Endothelial cell of umbilical vein (primary cell): ENCODE measurements at regions not wholly inside any gene's neighbourhood (a gene's known extent, or its start where the extent isn't known, plus 50 kb on each side); places are given as distances from the start of the nearest gene placed in this dataset.

Source experiments
- EZH2 ChIP-seq: IDR thresholded peaks from 2 replicates; pipeline ENCODE4 v1.6.1; 2012; ENCODE audit warnings: borderline replicate concordance, low read depth, mild to moderate bottlenecking, moderate library complexity, low read length, inconsistent platforms; ENCODE audit not compliant: severe bottlenecking
- FOS ChIP-seq: IDR thresholded peaks from 2 replicates; pipeline ENCODE4 v1.6.1; 2011; ENCODE audit warnings: mild to moderate bottlenecking, low read length, moderate library complexity, borderline replicate concordance; ENCODE audit not compliant: insufficient read depth
- GATA2 ChIP-seq: IDR thresholded peaks from 2 replicates; pipeline ENCODE4 v1.7.0; 2011; ENCODE audit warnings: low read depth, mild to moderate bottlenecking, moderate library complexity, mixed read lengths, low read length; ENCODE audit not compliant: insufficient read length, insufficient read depth
- JUN ChIP-seq: IDR thresholded peaks from 2 replicates; pipeline ENCODE4 v1.6.1; 2011; ENCODE audit warnings: borderline replicate concordance, low read depth; ENCODE audit not compliant: insufficient read length, insufficient read depth
- MYC ChIP-seq: IDR thresholded peaks from one replicate; pipeline ENCODE4 v1.6.1; 2011; ENCODE audit warnings: mild to moderate bottlenecking, low read depth, low read length
- POLR2A ChIP-seq: IDR thresholded peaks from 2 replicates; pipeline ENCODE4 v1.6.1; 2012; ENCODE audit warnings: low read depth, mild to moderate bottlenecking, control low read depth, low read length
- POLR2AphosphoS5 ChIP-seq: IDR thresholded peaks from 2 replicates; pipeline ENCODE4 v1.6.1; 2012; ENCODE audit warnings: low read depth, mild to moderate bottlenecking, control low read depth, low read length, moderate library complexity; ENCODE audit not compliant: insufficient read depth
- TF ChIP-seq, protein P1 (sequence below), 2 donors: IDR thresholded peaks; 1 replicate in 1 of 2; 2 replicates in 1 of 2; pipeline ENCODE4 v1.5.1; 2011; ENCODE audit warnings: low read length in 2 of 2, mild to moderate bottlenecking in 2 of 2, moderate library complexity in 2 of 2, control low read depth in 1 of 2, inconsistent platforms in 1 of 2, low read depth in 1 of 2; ENCODE audit not compliant: insufficient read depth in 1 of 2; ENCODE audit errors: extremely low read depth in 1 of 2
- TF ChIP-seq, protein P2 (sequence below): IDR thresholded peaks from 2 replicates; pipeline ENCODE4 v1.6.1; 2011; ENCODE audit not compliant: insufficient read depth, insufficient read length

DNA sequence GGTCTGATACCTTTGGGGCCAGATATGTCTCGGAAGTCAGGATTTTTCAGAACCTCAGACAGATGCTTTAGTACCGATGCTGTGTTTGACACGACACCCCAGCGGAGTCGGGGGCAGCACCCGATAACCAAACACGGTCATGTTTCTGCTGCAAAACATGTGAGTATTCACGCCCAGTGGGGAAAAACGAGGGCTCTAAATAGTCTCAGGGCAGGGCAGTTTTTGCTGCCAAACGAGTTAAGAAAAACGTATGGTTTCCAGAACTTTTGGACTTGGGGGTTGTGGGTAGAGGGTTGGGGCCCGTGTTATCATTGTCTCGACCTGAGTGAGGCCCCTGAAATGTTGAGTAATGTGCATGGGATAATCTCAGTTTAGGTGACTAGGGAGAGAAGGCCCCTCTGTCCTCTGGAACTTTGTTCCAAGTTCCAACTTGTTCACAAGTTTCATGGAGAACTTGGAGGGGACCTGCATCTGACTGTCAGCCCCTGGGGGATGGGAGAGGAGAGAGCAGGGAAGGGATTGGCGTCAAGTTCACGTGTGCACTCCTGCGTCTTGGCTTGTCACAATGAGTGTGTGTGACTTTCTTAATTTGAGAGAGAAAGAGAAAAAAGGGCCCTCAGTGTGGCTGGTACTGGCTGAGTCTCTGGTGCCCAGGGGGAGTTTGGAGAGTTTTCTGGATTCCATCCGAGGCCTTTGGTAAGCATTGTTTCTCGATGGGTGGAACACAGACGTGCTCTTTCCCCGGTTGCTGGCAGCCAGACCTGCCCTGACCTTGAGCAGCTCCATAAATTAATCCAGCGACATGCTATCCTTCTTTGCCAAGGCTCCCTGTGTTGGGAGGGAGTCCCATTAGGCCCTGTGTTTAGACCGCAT lies 83.9 kb upstream of the CIBAR2 start:
- TF ChIP-seq, protein P1, sequence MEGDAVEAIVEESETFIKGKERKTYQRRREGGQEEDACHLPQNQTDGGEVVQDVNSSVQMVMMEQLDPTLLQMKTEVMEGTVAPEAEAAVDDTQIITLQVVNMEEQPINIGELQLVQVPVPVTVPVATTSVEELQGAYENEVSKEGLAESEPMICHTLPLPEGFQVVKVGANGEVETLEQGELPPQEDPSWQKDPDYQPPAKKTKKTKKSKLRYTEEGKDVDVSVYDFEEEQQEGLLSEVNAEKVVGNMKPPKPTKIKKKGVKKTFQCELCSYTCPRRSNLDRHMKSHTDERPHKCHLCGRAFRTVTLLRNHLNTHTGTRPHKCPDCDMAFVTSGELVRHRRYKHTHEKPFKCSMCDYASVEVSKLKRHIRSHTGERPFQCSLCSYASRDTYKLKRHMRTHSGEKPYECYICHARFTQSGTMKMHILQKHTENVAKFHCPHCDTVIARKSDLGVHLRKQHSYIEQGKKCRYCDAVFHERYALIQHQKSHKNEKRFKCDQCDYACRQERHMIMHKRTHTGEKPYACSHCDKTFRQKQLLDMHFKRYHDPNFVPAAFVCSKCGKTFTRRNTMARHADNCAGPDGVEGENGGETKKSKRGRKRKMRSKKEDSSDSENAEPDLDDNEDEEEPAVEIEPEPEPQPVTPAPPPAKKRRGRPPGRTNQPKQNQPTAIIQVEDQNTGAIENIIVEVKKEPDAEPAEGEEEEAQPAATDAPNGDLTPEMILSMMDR (IDR thresholded peaks at IDR 0.05; ENCODE audit: extremely low read depth in 1 of 2, insufficient read depth in 1 of 2, low read depth in 1 of 2, low read length in 2 of 2) = no peak
- TF ChIP-seq POLR2AphosphoS5 = no peak
- TF ChIP-seq, protein P2, sequence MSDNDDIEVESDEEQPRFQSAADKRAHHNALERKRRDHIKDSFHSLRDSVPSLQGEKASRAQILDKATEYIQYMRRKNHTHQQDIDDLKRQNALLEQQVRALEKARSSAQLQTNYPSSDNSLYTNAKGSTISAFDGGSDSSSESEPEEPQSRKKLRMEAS = no peak
- TF ChIP-seq MYC = no peak
- TF ChIP-seq FOS = no peak
- TF ChIP-seq EZH2 = no peak
- TF ChIP-seq POLR2A = no peak
- TF ChIP-seq JUN = no peak
- TF ChIP-seq GATA2 = no peak
